GM12892 (cell line): ENCODE measurements at regions not wholly inside any gene's neighbourhood (a gene's known extent, or its start where the extent isn't known, plus 50 kb on each side); places are given as distances from the start of the nearest gene placed in this dataset.
"Not testable (repeated sequence)": the region's sequence is repeated elsewhere in the genome, so short reads cannot be mapped to it uniquely, and the experiment has no call there.

Experiments used
- DNase-seq: peaks from one replicate; pipeline ENCODE4 v3.0.0; 2011; ENCODE audit not compliant: insufficient read length
- FAIRE-seq: peaks from 2 replicates; lab custom pipeline; 2011; peaks lifted over from hg19 to GRCh38; lab: Jason Lieb, UNC
- POLR2A ChIP-seq: IDR thresholded peaks from 2 replicates; pipeline ENCODE4 v1.6.1; 2011; ENCODE audit warnings: low read depth, low read length, control low read depth
- POLR2AphosphoS5 ChIP-seq: IDR thresholded peaks from 2 replicates; pipeline ENCODE4 v1.6.1; 2011; ENCODE audit warnings: low read depth, low read length, control low read depth
- TAF1 ChIP-seq: IDR thresholded peaks from 2 replicates; pipeline ENCODE4 v1.6.1; 2011; ENCODE audit warnings: low read depth, mild to moderate bottlenecking, control low read depth, low read length, borderline replicate concordance

DNA sequence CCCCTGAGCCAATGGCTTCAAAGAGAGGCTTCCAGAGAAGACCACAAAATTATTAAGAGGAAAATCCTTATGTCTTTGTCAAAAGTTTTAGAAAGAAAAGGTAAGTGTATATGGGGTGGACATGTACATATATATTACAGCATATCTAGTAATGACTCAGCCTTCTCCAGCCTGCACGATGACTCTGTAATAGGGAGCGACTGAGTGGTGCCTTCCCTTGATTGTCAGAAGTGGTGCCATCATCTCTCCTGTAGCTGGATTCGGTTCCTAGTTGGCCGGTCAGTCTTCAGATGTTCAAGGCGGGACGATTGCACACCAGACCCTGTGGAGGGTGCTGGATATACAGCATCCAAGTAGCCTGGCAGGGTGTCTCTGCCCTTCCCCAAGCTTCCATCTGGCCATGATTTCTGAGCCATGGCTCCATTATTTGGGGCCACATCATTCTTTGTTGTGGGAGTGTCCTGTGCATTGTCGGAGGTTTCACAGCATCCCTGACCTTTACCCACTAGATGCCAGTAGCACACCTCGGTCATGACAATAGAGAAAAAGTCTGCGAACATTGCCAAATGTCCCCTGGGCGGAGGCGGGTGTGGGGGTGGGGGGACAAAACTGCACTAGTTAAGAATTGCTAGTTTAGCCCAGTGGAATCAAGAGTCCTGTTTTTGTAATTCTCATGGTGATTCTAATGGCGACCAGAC is 206.2 kb upstream of the KAZN start:
- FAIRE-seq = no peak
- TF ChIP-seq POLR2A = no peak
- no peak for TF ChIP-seq POLR2AphosphoS5
- no peak for TF ChIP-seq TAF1
- no peak for DNase-seq

DNA sequence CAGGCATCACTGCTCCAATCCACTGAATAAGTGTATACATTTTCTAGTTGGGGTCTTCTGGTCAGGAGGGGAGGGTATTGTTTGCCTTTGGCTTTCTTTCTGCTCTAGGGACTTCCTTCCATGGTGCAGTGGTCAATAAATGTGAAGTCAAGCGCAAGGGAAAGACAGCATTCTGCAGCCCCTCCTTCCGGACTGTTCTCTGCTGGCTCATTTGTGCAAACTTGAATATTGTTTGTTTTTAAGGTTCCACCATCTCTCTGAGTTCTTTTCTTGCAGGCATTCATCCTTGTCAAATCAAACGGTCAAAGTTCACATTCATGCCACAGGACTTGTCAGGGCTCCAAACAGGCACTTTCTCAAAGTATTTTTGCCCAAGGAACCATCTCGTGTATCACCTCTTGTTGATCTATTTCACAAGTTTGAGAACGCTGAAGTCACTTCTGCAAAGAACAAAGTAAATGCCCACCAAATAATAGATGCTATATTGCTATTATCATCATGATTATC is 205.6 kb upstream of the KAZN start:
- no peak for FAIRE-seq
- TF ChIP-seq POLR2AphosphoS5 (no peak), TAF1 (no peak), POLR2A (no peak)
- DNase-seq = no peak

DNA sequence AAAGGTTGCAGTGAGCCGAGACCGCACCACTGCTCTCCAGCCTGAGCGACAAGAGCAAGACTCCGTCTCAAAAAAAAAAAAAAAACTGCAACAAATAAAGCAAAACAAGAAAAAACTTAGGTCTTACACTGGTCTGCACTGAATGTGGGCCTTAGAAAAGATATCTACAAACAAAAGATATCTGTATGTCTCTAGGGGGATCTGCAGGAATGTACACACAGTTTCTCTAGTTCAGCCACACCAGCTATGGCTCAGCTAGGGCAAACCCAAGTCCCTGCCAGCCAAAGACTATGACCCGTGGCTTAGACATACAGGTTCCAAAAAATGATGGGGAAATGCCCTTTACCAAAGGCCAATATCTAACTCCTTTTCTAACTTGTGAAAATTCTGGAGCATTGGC is 202.4 kb upstream of the KAZN start:
- FAIRE-seq = no peak
- TF ChIP-seq POLR2A = no peak
- no peak for TF ChIP-seq TAF1
- no peak for TF ChIP-seq POLR2AphosphoS5
- no peak for DNase-seq

DNA sequence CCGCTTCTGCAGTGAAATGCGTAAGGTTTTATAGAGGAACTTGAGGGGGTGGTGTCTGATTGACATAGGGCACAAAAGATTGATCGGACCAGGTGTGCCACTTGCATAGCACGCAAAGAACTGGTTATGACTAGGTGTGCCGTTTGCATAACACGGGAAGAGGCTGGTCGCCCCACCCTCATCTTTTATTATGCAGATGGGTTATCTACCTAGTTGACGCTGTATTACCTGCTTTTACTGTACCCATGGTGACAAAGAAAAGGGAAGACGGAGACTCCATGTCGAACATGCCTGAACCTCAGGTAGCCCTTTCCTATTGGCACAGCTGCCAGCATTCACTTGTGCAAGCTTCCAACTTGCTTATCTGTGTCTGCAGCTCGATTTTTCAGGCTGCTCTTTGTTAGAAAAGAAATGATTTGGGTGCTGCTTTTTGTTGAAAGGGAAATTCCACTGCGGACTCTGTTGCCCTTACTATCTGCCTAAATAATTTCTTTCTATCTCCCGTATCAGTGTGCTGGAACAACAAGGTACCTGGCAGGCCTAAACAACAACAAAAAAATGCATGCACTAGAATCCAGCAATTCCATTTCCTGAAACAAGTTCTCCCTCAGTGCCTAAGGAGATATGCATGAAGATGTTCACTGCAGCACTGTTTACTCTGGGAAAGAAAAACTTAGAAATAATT is 194.4 kb upstream of the KAZN start:
- TF ChIP-seq POLR2A (no peak), TAF1 (no peak), POLR2AphosphoS5 (no peak)
- no peak for FAIRE-seq

DNA sequence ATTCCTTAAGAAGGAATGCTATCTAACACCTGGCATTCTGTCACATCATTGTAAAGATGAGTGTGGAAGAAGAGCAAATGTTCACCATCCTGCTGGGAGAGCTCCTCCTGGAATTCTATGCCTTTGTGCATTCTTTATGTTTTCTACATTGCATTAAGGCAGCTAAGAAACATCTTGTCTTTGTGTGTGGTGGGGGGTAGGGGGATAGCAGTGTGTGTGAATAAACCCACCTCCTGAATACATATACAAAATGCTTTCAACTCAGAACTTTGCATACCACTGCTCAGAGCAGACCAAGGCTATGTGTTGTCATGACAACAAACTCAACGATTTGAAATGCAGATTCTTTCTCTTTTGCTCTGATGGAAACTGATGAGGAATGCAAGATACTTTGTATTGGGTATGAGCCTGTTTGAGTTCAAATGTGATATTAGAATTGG is 193.6 kb upstream of the KAZN start:
- no peak for TF ChIP-seq POLR2AphosphoS5
- TF ChIP-seq POLR2A = no peak
- no peak for TF ChIP-seq TAF1
- FAIRE-seq (no peak), DNase-seq (no peak)

More for the DNA sequence above, 194.4 kb upstream of the KAZN start:
- DNase-seq = no peak

DNA sequence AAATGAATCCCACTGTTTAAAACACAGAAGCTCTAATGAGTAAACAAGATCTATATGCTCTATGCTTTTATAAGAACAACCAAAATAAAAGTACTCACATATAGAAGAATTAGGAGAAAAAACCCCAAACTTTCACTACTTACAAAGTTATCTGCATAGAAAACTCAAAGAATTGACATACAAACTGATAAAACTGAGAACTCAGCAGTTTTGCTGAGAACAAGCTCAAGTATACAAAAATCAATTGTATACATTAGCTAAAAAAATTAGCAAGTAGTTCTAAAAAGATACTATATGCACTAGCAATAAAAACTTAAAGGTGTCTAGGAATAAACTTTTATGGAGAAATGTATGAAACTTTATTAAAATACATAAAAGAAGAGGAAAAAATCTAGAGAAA is 186.2 kb upstream of the KAZN start:
- DNase-seq (no peak), FAIRE-seq (no peak)
- TF ChIP-seq POLR2AphosphoS5 (no peak), TAF1 (no peak), POLR2A (no peak)

DNA sequence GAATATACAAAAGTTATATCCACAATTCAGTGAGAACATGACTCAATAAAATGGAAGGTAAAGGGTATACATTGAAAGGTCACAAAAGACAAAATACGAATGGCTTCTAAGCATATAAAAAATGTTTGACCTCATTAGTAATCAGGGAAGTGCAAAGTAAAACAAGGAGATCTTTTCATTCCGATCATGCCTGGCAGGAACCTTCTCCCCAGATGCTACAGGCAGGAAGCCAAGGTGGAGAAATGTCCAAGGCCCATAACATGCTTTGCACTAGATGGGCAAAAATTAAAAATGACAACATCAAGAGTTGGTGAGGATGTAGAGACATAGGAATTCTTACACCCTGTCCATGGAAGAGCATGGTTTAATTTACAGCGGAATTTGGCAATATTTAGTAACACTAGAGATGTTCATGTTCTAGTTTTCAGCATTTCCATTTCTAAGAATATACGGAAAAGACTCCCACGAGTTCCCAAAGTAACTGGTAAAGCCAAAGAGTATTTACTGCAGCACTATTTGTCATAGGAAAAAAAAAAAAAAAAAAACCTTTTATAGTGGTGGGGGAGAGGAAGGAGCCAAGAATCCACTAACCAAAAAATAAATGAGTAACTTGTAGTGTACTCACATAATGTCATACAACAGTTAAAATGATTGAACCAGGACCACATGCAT is 184.5 kb upstream of the KAZN start:
- FAIRE-seq (no peak), DNase-seq (no peak)
- TF ChIP-seq TAF1 (no peak), POLR2AphosphoS5 (no peak), POLR2A (no peak)

DNA sequence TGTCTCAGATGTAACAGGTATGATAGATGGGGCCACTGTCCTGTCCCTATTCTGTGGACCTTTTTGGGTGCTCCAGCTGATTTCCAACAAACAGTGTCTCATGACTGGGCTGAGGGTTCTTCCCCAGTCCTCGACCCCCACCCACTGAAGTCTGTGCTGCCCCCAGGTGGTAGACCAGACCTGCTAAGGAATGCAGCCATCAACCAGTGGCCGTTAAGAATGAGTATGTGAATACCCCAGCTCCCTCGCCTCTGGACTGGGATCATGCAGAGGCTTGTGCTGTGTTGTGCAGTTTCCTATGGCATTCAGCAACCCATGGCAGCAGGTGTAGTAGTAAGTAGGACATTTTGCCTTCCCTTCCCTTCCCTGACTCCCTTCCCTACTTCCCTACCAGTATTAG is 183.1 kb upstream of the KAZN start:
- TF ChIP-seq POLR2A (no peak), TAF1 (no peak), POLR2AphosphoS5 (no peak)
- FAIRE-seq (no peak), DNase-seq (no peak)

DNA sequence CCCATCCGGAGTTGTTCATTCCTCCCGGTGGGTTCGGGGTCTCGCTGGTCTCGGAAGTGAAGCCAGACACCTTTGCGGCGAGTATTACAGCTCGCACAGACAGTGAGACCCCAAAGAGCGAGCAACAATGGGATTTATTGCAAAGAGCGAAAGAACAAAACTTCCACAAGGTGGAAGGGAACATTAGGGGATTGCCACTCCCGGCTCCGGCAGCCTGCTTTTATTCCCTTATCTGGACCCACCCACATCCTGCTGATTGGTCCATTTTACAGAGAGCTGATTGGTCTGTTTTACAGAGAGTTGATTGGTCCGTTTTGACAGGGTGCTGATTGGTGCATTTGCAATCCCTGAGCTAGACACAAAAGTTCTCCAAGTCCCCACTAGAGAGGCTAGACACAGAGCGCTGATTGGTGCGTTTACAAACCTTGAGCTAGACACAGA is 178.7 kb upstream of the KAZN start:
- not testable (repeated sequence) for FAIRE-seq, DNase-seq

DNA sequence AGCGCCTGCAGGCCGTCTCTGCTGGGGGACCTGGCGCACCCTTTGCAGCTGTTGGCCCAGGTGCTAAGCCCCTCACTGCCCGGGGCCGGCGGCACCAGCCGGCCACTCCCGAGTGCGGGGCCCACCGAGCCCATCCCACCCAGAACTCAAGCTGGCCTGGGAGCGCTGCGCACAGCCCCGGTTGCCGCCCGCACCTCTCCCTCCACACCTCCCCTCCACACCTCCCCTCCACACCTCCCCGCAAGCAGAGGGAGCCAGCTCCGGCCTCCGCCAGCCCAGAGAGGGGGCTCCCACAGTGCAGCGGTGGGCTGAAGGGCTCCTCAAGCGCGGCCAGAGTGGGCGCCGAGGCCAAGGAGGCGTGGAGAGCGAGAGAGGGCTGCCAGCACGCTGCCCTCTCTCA is 177.8 kb upstream of the KAZN start:
- no peak for FAIRE-seq
- DNase-seq = no peak
- TF ChIP-seq POLR2A (no peak), TAF1 (no peak), POLR2AphosphoS5 (no peak)

DNA sequence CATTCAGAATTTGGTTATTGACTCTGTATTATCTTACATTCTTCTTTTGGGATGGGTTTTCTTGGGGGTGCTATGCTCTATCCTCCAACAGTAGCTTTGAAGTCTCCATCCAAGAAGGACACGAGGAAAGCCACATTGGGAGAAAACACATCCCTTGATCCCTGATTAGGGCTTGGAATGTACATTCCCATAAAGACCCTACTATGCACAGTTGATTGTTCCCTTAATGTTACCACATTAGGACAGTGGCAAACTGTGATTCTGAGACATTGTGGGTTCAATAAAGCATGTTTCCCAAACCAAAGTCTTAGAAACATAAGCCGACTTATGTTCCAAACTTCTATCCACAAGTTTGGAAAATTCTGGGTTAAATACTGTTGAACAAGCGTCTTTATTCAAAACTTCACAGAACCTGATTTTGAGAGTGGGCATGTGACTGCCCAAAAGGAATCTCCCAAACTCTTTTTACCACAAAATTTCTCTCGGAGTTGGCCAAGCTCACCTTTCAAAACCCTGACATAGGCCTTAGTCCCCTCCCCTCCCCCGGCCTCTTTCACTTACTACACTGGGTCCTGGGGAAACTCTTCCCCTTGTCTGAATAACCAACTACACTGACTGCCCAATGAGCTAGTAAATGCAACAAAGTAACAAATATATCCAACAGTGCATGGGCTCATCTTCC is 177.0 kb upstream of the KAZN start:
- FAIRE-seq (no peak), DNase-seq (no peak)
- TF ChIP-seq POLR2A (no peak), POLR2AphosphoS5 (no peak), TAF1 (no peak)
